22Rv1 (cell line): ENCODE measurements at regions not wholly inside any gene's neighbourhood (a gene's known extent, or its start where the extent isn't known, plus 50 kb on each side); places are given as distances from the start of the nearest gene placed in this dataset.

ENCODE experiments used
- ZFX ChIP-seq: fragments of 450-650 bp; IDR thresholded peaks from 2 replicates; pipeline ENCODE4 v1.6.1; 2017; ENCODE audit warnings: antibody characterized with exemption, borderline replicate concordance
- TF ChIP-seq, protein P1 (sequence below): fragments of 450-650 bp; IDR thresholded peaks from 2 replicates; pipeline ENCODE4 v1.5.1; 2017; ENCODE audit warnings: mild to moderate bottlenecking

GRCh38 chr6:21820442-21820841, 226.9 kb downstream of the SOX4 start:
- TF ChIP-seq, protein P1, sequence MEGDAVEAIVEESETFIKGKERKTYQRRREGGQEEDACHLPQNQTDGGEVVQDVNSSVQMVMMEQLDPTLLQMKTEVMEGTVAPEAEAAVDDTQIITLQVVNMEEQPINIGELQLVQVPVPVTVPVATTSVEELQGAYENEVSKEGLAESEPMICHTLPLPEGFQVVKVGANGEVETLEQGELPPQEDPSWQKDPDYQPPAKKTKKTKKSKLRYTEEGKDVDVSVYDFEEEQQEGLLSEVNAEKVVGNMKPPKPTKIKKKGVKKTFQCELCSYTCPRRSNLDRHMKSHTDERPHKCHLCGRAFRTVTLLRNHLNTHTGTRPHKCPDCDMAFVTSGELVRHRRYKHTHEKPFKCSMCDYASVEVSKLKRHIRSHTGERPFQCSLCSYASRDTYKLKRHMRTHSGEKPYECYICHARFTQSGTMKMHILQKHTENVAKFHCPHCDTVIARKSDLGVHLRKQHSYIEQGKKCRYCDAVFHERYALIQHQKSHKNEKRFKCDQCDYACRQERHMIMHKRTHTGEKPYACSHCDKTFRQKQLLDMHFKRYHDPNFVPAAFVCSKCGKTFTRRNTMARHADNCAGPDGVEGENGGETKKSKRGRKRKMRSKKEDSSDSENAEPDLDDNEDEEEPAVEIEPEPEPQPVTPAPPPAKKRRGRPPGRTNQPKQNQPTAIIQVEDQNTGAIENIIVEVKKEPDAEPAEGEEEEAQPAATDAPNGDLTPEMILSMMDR: no peak
- no peak for TF ChIP-seq ZFX
